K562 (cell line): ENCODE measurements at regions not wholly inside any gene's neighbourhood (a gene's known extent, or its start where the extent isn't known, plus 50 kb on each side); places are given as distances from the start of the nearest gene placed in this dataset.

Experiments used
- AFF4 ChIP-seq: sonication (generic); formaldehyde crosslinking; IDR thresholded peaks from 2 replicates; pipeline ENCODE4 v1.8.0; 2023; ENCODE audit warnings: mild to moderate bottlenecking, missing genetic modification reagents
- ARNT ChIP-seq, 2 experiments: fragments of 450-650 bp; IDR thresholded peaks; 2 replicates each; pipeline ENCODE4 v1.6.1; 2016; ENCODE audit warnings: mild to moderate bottlenecking in 1 of 2
- CAMTA2 ChIP-seq: fragments of 250-450 bp; sonication (Bioruptor Pico); conservative IDR thresholded peaks from 2 replicates; pipeline ENCODE4 v1.5.1; 2022
- EHMT2 ChIP-seq: fragments of 450-650 bp; IDR thresholded peaks from 2 replicates; pipeline ENCODE4 v1.6.1; 2018; ENCODE audit warnings: antibody characterized with exemption
- HEY1 ChIP-seq: fragments of 250-450 bp; sonication (Bioruptor Pico); IDR thresholded peaks from 2 replicates; pipeline ENCODE4 v1.5.0; 2020; ENCODE audit warnings: mild to moderate bottlenecking, moderate library complexity, borderline replicate concordance
- MBD1 ChIP-seq: fragments of 250-450 bp; sonication (Bioruptor Pico); IDR thresholded peaks from 2 replicates; pipeline ENCODE4 v1.8.0; 2022; ENCODE audit warnings: inconsistent platforms
- MYBL2 ChIP-seq, 2 experiments: fragments of 450-650 bp in 1 of 2; sonication (generic) in 1 of 2; formaldehyde crosslinking in 1 of 2; IDR thresholded peaks; 2 replicates each; pipeline versions ENCODE4 v1.6.1 to v1.8.1; 2017 to 2022; ENCODE audit warnings: borderline replicate concordance in 1 of 2, inconsistent platforms in 1 of 2, low read depth in 1 of 2, mild to moderate bottlenecking in 1 of 2, missing genetic modification reagents in 1 of 2, moderate library complexity in 1 of 2
- PRMT5 ChIP-seq: sonication (generic); formaldehyde crosslinking; IDR thresholded peaks from 2 replicates; pipeline ENCODE4 v1.5.0; 2020; ENCODE audit warnings: missing genetic modification reagents
- RBM17 ChIP-seq: fragments of 200-400 bp; formaldehyde crosslinking; IDR thresholded peaks from 2 replicates; pipeline ENCODE4 v1.6.1; 2017; ENCODE audit warnings: low read depth, mild to moderate bottlenecking, low read length, borderline replicate concordance
- SMARCB1 ChIP-seq: IDR thresholded peaks from 2 replicates; pipeline ENCODE4 v1.6.1; 2011; ENCODE audit warnings: improper control_type of control experiment, low read depth; ENCODE audit not compliant: insufficient read length
- SREBF2 ChIP-seq: sonication (generic); formaldehyde crosslinking; IDR thresholded peaks from 2 replicates; pipeline ENCODE4 v1.4.0; 2020; ENCODE audit warnings: mild to moderate bottlenecking, missing genetic modification reagents
- TCF3 ChIP-seq: sonication (generic); formaldehyde crosslinking; IDR thresholded peaks from 2 replicates; pipeline ENCODE4 v1.4.0; 2020; ENCODE audit warnings: mild to moderate bottlenecking, missing genetic modification reagents
- TOE1 ChIP-seq, 2 experiments: fragments of 450-650 bp in 1 of 2; sonication (generic) in 1 of 2; formaldehyde crosslinking in 1 of 2; IDR thresholded peaks; 2 replicates each; pipeline versions ENCODE4 v1.7.1 to v1.8.0; 2016 to 2022; ENCODE audit warnings: borderline replicate concordance in 2 of 2, mild to moderate bottlenecking in 2 of 2, antibody characterized with exemption in 1 of 2, inconsistent platforms in 1 of 2, low read depth in 1 of 2, missing genetic modification reagents in 1 of 2, moderate library complexity in 1 of 2
- ZNF232 ChIP-seq: sonication (generic); formaldehyde crosslinking; IDR thresholded peaks from 2 replicates; pipeline ENCODE4 v1.8.0; 2022; ENCODE audit warnings: mild to moderate bottlenecking, missing genetic modification reagents
- ZNF449 ChIP-seq: fragments of 250-450 bp; sonication (Bioruptor Pico); IDR thresholded peaks from 2 replicates; pipeline ENCODE4 v1.8.0; 2022; ENCODE audit warnings: moderate library complexity, mild to moderate bottlenecking, inconsistent platforms
- ZNF511 ChIP-seq: sonication (generic); formaldehyde crosslinking; IDR thresholded peaks from 2 replicates; pipeline ENCODE4 v1.8.0; 2022; ENCODE audit warnings: mild to moderate bottlenecking, missing genetic modification reagents
- ZSCAN29 ChIP-seq: fragments of 450-650 bp; IDR thresholded peaks from 2 replicates; pipeline ENCODE4 v1.6.1; 2017
- ZZZ3 ChIP-seq: fragments of 450-650 bp; IDR thresholded peaks from 2 replicates; pipeline ENCODE4 v1.6.1; 2016; ENCODE audit warnings: antibody characterized with exemption, mild to moderate bottlenecking, moderate library complexity

GRCh38 chr6:14889611-14890593 is 356.0 kb upstream of the JARID2 start (continued):
- TF ChIP-seq AFF4 (CRISPR knock-in tag) (no peak), SMARCB1 (no peak), EHMT2 (no peak), ZNF449 (CRISPR knock-in tag) (no peak), MBD1 (CRISPR knock-in tag) (no peak), CAMTA2 (CRISPR knock-in tag) (no peak), TOE1 (IDR thresholded peaks at IDR 0.05; ENCODE audit: borderline replicate concordance) (peak; percentile 71; the same call in 1 of the 2 replicates), TOE1 (CRISPR knock-in tag; IDR thresholded peaks at IDR 0.05; ENCODE audit: borderline replicate concordance, low read depth) (no peak), TCF3 (CRISPR knock-in tag) (no peak), RBM17 (no peak), ZZZ3 (no peak), ZSCAN29 (no peak), SREBF2 (CRISPR knock-in tag) (no peak), HEY1 (CRISPR knock-in tag) (no peak), ZNF511 (no peak), PRMT5 (CRISPR knock-in tag) (no peak), ARNT (IDR thresholded peaks at IDR 0.05) (0 out of 4 replicates have a peak, but pooled peaks of 1 of the 2 experiments have one; percentile 23), ZNF232 (CRISPR knock-in tag) (no peak), MYBL2 (IDR thresholded peaks at IDR 0.05; ENCODE audit: low read depth) (no peak), MYBL2 (CRISPR knock-in tag; IDR thresholded peaks at IDR 0.05; ENCODE audit: borderline replicate concordance) (no peak)
